Stomach (tissue), 8 donors: ENCODE measurements at regions not wholly inside any gene's neighbourhood (a gene's known extent, or its start where the extent isn't known, plus 50 kb on each side); places are given as distances from the start of the nearest gene placed in this dataset.

Experiments
- DNase-seq, 2 donors: peaks; one replicate each; pipeline versions ENCODE4 v3.0.0 to v3.0.0-alpha.2; 2013 to 2019
- H3K27ac ChIP-seq, 5 donors: fragments of 200-600 bp in 4 of 5; sonication (generic) in 4 of 5; one replicate each; pipeline ENCODE4 v1.5.1; 2013 to 2019; ENCODE audit warnings: mild to moderate bottlenecking in 1 of 5, moderate library complexity in 1 of 5
- H3K27me3 ChIP-seq, 3 donors: fragments of 200-600 bp; sonication (generic); one replicate each; pipeline ENCODE4 v1.5.1; 2017 to 2019; ENCODE audit warnings: mixed run types in 1 of 3
- H3K36me3 ChIP-seq, 4 donors: fragments of 200-600 bp; sonication (generic); 1 replicate in 3 of 4; 2 replicates in 1 of 4; pipeline ENCODE4 v1.5.1; 2016 to 2019
- H3K4me1 ChIP-seq, 4 donors: fragments of 200-600 bp; sonication (generic); one replicate each; pipeline ENCODE4 v1.5.1; 2016 to 2019
- H3K4me3 ChIP-seq, 4 donors: fragments of 200-600 bp; sonication (generic) in 3 of 4; one replicate each; pipeline ENCODE4 v1.5.1; 2016 to 2019; ENCODE audit warnings: mild to moderate bottlenecking in 1 of 4
- H3K9me3 ChIP-seq, 4 donors: fragments of 200-600 bp; sonication (generic); one replicate each; pipeline ENCODE4 v1.5.1; 2016 to 2019
- EP300 ChIP-seq: sonication (generic); formaldehyde crosslinking; IDR thresholded peaks from one replicate; pipeline ENCODE4 v1.6.1; 2017; ENCODE audit warnings: antibody characterized with exemption
- POLR2A ChIP-seq, 4 donors: fragments of 450-650 bp; IDR thresholded peaks; one replicate each; pipeline ENCODE4 v1.6.1; 2016; ENCODE audit warnings: antibody characterized with exemption in 4 of 4, control low read depth in 2 of 4, mild to moderate bottlenecking in 1 of 4, moderate library complexity in 1 of 4
- POLR2AphosphoS5 ChIP-seq, 3 donors: sonication (generic); formaldehyde crosslinking; IDR thresholded peaks; one replicate each; pipeline ENCODE4 v1.6.1; 2016; ENCODE audit warnings: antibody characterized with exemption in 3 of 3
- WGBS, 5 donors: extraction: QIAGEN DNeasy Blood & Tissue Kit in 3 of 5; methylation state at CpG; one replicate each; pipeline versions ENCODE4 v1.1.5 to v1.1.7; 2013 to 2018; 5-methylcytosine and 5-hydroxymethylcytosine counted together
- intact Hi-C: fragments of 100-400 bp; cut with DNase I; formaldehyde crosslinking; loops from one replicate; pipeline ENCODE4 v1.15.1; 2023; ENCODE audit warnings: low total_unique reads
- TF ChIP-seq, protein P1 (sequence below), 7 experiments: fragments of 450-650 bp in 4 of 7; fragments of 200-600 bp in 3 of 7; sonication (generic) in 3 of 7; IDR thresholded peaks; one replicate each; pipeline ENCODE4 v1.5.1; 2016 to 2019; ENCODE audit warnings: antibody characterized with exemption in 7 of 7, control low read depth in 2 of 7, mild to moderate bottlenecking in 1 of 7
- donor health status: healthy with polysubstance abuse.
- donor health status: Bipolar disorder and iron deficiency.
- donor health status: healthy.

DNA sequence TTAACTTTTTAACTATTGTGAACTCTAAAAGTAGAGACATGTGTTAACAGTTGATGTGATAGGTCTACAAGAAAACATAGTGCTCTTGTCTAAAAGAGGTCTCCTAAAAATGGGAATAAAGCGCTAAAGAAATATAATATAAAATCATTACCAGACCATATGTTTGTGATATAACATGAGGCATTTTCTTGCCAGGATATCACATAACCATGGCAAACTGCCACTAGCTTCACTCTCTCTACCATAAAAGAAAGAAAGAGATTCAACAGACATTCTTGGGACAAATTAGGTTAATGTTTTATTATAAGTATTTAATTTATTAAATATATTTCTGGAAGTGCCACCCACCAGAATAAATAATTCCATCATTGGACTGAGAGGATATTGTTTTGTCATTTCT is 115.0 kb downstream of the TMEM26 start:
- Histone ChIP-seq H3K9me3 (no peaks in the 10 kb centered on the region), H3K4me1 (no peaks in the 10 kb centered on the region), H3K27ac (no peak overlapping the region), H3K36me3 (no peaks in the 10 kb centered on the region), H3K27me3 (no peaks in the 10 kb centered on the region), H3K4me3 (no peak overlapping the region)
- 88 to 100% (median 98%) methylated on average over 1 of the region's 1 CpG for WGBS, 5 donors
- no peak for DNase-seq
- intact Hi-C loops, result no loop called here
- TF ChIP-seq POLR2AphosphoS5 (IDR thresholded peaks at IDR 0.05) (no peak), POLR2A (IDR thresholded peaks at IDR 0.05) (no peak), EP300 (no peak)
- TF ChIP-seq, protein P1, sequence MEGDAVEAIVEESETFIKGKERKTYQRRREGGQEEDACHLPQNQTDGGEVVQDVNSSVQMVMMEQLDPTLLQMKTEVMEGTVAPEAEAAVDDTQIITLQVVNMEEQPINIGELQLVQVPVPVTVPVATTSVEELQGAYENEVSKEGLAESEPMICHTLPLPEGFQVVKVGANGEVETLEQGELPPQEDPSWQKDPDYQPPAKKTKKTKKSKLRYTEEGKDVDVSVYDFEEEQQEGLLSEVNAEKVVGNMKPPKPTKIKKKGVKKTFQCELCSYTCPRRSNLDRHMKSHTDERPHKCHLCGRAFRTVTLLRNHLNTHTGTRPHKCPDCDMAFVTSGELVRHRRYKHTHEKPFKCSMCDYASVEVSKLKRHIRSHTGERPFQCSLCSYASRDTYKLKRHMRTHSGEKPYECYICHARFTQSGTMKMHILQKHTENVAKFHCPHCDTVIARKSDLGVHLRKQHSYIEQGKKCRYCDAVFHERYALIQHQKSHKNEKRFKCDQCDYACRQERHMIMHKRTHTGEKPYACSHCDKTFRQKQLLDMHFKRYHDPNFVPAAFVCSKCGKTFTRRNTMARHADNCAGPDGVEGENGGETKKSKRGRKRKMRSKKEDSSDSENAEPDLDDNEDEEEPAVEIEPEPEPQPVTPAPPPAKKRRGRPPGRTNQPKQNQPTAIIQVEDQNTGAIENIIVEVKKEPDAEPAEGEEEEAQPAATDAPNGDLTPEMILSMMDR (IDR thresholded peaks at IDR 0.05), result no peak

DNA sequence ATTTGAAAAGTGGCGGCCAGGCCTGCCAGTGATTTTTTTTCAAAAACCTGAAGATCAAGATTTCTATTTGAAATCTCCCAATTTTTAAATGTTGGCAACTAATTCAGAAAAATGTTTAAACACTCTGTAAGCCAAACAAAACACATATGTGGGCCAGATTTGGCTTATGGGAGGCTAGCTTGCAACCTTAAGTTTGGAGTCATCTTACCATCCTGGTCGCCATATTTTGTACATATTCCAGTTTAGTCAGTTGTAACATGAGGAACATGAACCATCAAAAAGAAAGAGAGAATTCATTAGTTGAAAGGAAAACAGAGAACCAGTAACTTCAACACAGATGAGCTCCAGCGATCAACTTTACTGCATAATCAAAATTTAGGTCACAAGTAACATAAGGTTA is 115.4 kb downstream of the TMEM26 start:
- H3K27ac ChIP-seq, result no peak overlapping the region
- intact Hi-C loops, result no loop called here
- no peaks in the 10 kb centered on the region for H3K9me3 ChIP-seq
- 92 to 99% (median 95%) methylated on average over 3 of the region's 3 CpGs for WGBS, 5 donors
- no peaks in the 10 kb centered on the region for H3K27me3 ChIP-seq
- TF ChIP-seq POLR2AphosphoS5 (IDR thresholded peaks at IDR 0.05) (no peak), POLR2A (IDR thresholded peaks at IDR 0.05) (no peak), EP300 (no peak)
- TF ChIP-seq, protein P1 (IDR thresholded peaks at IDR 0.05), result no peak
- no peak overlapping the region for H3K4me3 ChIP-seq
- no peaks in the 10 kb centered on the region for H3K4me1 ChIP-seq
- H3K36me3 ChIP-seq, result no peaks in the 10 kb centered on the region
- no peak for DNase-seq

DNA sequence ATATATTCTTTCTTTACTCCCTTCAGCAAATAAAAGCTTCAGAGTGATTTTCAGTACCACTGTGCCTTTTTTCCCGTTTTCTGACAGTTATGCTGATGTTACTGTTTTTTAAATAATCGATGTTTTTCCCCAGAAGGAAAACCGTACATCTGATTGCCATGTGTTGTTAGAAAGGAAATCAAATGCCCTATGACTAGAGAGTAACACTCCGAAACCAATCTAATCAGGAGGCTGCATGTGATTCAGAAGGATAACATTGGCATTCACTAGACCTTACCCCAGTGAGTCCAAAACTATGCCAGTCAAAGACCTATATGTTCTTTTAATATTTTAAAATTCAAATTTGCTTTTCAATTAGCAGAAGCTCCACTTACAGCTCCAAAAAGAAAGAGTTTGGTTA is 116.3 kb downstream of the TMEM26 start:
- Histone ChIP-seq H3K27ac (no peak overlapping the region), H3K4me3 (no peak overlapping the region), H3K9me3 (no peaks in the 10 kb centered on the region), H3K4me1 (no peaks in the 10 kb centered on the region), H3K36me3 (no peaks in the 10 kb centered on the region), H3K27me3 (no peaks in the 10 kb centered on the region)
- TF ChIP-seq, protein P1 (IDR thresholded peaks at IDR 0.05), result no peak
- TF ChIP-seq EP300 (no peak), POLR2A (IDR thresholded peaks at IDR 0.05) (no peak), POLR2AphosphoS5 (IDR thresholded peaks at IDR 0.05) (no peak)
- intact Hi-C loops, result no loop called here
- DNase-seq, result no peak
- 67 to 93% (median 84%) methylated on average over 4 of the region's 4 CpGs for WGBS, 5 donors

DNA sequence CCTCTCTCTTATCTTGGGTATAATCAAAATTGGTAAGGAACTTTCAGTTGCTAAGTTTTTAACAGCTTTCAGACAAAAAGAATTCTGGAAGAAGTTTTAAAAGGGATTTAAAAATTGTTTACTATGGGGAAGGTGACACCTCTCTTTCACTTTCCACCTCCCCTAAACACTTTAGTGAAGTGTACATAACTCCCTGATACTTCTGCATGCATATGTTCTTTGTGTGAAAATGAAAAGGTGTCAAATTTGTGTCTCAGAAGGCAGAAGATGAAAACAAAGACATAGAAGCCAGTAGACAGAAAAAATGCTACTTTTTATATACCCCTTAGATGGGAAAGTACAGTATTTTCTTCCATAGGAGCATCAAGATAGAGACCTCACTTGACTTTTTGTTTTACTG is 117.8 kb downstream of the TMEM26 start:
- Histone ChIP-seq H3K36me3 (no peaks in the 10 kb centered on the region), H3K4me1 (no peaks in the 10 kb centered on the region), H3K4me3 (no peak overlapping the region), H3K27ac (no peak overlapping the region), H3K27me3 (no peaks in the 10 kb centered on the region), H3K9me3 (no peaks in the 10 kb centered on the region)
- intact Hi-C loops, result no loop called here
- TF ChIP-seq EP300, result no peak
- TF ChIP-seq, protein P1 (IDR thresholded peaks at IDR 0.05), result no peak
- no peak for TF ChIP-seq POLR2AphosphoS5 (IDR thresholded peaks at IDR 0.05)
- TF ChIP-seq POLR2A (IDR thresholded peaks at IDR 0.05), result no peak
- DNase-seq, result no peak
